Caco-2 (cell line): ENCODE measurements at regions not wholly inside any gene's neighbourhood (a gene's known extent, or its start where the extent isn't known, plus 50 kb on each side); places are given as distances from the start of the nearest gene placed in this dataset.

Experiments used
- BruUV-seq: library from RNA; stranded (reverse); fragments of 400-500 nt; replicated peaks from 2 replicates; lab custom pipeline; 2021; lab: Mats Ljungman, UMichigan
- CTCF ChIA-PET: fragments of 300-600 bp; sonication (Branson Sonifier 250); formaldehyde crosslinking; loops from one replicate; lab custom pipeline; 2022; ENCODE audit warnings: antibody characterized with exemption; lab: Charles Lee
- POLR2A ChIA-PET: fragments of 300-600 bp; sonication (Branson Sonifier 250); formaldehyde crosslinking; loops from one replicate; lab custom pipeline; 2022; ENCODE audit warnings: antibody characterized with exemption; lab: Charles Lee
- DNase-seq, 2 experiments: peaks; one replicate each; pipeline versions ENCODE4 v3.0.0 to v3.0.0-alpha.2; 2020 to 2022
- H3K27me3 ChIP-seq: replicated peaks from 2 replicates; pipeline ENCODE4 v1.6.0; 2011; ENCODE audit warnings: low read length; ENCODE audit not compliant: control insufficient read depth, insufficient read depth
- H3K36me3 ChIP-seq: 2 replicates; pipeline ENCODE4 v1.5.1; 2011; ENCODE audit warnings: low read length; ENCODE audit not compliant: control insufficient read depth, insufficient read depth
- H3K4me1 ChIP-seq: fragments of 250-450 bp; sonication (Bioruptor Pico); 2 replicates; pipeline ENCODE4 v1.5.1; 2020; ENCODE audit warnings: mild to moderate bottlenecking
- H3K4me3 ChIP-seq: 2 replicates; pipeline ENCODE4 v1.5.1; 2011; ENCODE audit warnings: low read depth, mild to moderate bottlenecking, control low read depth, low read length
- H3K9me3 ChIP-seq: fragments of 250-450 bp; sonication (Bioruptor Pico); 2 replicates; pipeline ENCODE4 v1.5.1; 2020; ENCODE audit warnings: mild to moderate bottlenecking, moderate library complexity
- H3K27ac Mint-ChIP-seq: one replicate; pipeline ENCODE4 v1.8.0; 2022; ENCODE audit warnings: mixed read lengths; ENCODE audit not compliant: unreplicated experiment
- H3K27me3 Mint-ChIP-seq: one replicate; pipeline ENCODE4 v1.8.0; 2022; ENCODE audit warnings: mixed read lengths; ENCODE audit not compliant: insufficient read depth, unreplicated experiment
- H3K36me3 Mint-ChIP-seq: one replicate; pipeline ENCODE4 v1.8.0; 2022; ENCODE audit warnings: mild to moderate bottlenecking, mixed read lengths; ENCODE audit not compliant: insufficient read depth, unreplicated experiment
- H3K4me1 Mint-ChIP-seq: one replicate; pipeline ENCODE4 v1.8.0; 2022; ENCODE audit warnings: low read depth, mixed read lengths; ENCODE audit not compliant: unreplicated experiment
- H3K4me3 Mint-ChIP-seq: one replicate; pipeline ENCODE4 v1.8.0; 2022; ENCODE audit warnings: mild to moderate bottlenecking, moderate library complexity, mixed read lengths; ENCODE audit not compliant: unreplicated experiment
- H3K9me3 Mint-ChIP-seq: one replicate; pipeline ENCODE4 v1.8.0; 2022; ENCODE audit warnings: mixed read lengths; ENCODE audit not compliant: unreplicated experiment
- CTCF ChIP-seq, 2 experiments: fragments of 200-600 bp in 1 of 2; IDR thresholded peaks; 1 replicate in 1 of 2; 2 replicates in 1 of 2; pipeline versions ENCODE4 v1.5.1 to v1.8.0; 2011 to 2022; ENCODE audit warnings: antibody characterized with exemption in 1 of 2, control low read depth in 1 of 2, inconsistent platforms in 1 of 2, low read depth in 1 of 2, low read length in 1 of 2, mild to moderate bottlenecking in 1 of 2, moderate library complexity in 1 of 2; ENCODE audit not compliant: insufficient read depth in 1 of 2, severe bottlenecking in 1 of 2, unreplicated experiment in 1 of 2
- intact Hi-C: fragments of 100-400 bp; cut with micrococcal nuclease; formaldehyde crosslinking; loops from one replicate; pipeline ENCODE4 v1.10.0; 2022; ENCODE audit not compliant: unreplicated experiment

DNA sequence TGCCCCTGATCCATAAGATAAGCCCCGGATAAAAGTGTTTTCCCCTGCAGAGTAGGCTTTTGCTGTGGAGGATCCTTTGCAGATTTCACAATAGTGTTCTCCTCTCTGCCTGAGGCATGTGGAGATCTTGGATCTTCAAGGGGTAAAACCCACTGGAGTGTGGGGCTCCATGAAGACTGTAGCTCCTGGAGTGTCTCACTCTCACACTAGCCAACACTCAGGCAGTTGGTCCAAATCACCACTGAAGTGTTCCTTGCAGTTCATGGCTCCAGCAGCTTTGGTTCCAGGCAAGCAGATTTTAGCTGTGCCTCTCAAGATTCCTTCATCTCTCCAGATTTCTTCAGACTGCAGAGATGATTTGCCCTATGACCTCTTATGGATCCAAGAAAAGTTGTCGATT lies 665.3 kb downstream of the TNS3 start:
- no peaks in the 10 kb centered on the region for H3K36me3 Mint-ChIP-seq
- intact Hi-C loops = no loop called here
- CTCF ChIA-PET = no interaction called here
- POLR2A ChIA-PET = no interaction called here
- no TSS peak for BruUV-seq
- TF ChIP-seq CTCF (IDR thresholded peaks at IDR 0.05; ENCODE audit: insufficient read depth in 1 of 2, low read depth in 1 of 2, low read length in 1 of 2, severe bottlenecking in 1 of 2, unreplicated experiment in 1 of 2) = no peak
- H3K27me3 Mint-ChIP-seq = peaks cover 2% of the 10 kb centered on the region
- H3K4me3 Mint-ChIP-seq = no peak overlapping the region
- no peaks in the 10 kb centered on the region for H3K4me1 Mint-ChIP-seq
- Histone ChIP-seq H3K4me3 (no peak overlapping the region), H3K9me3 (no peaks in the 10 kb centered on the region), H3K27me3 (no peaks in the 10 kb centered on the region), H3K4me1 (no peaks in the 10 kb centered on the region), H3K36me3 (no peaks in the 10 kb centered on the region)
- no peak for DNase-seq
- H3K27ac Mint-ChIP-seq = no peak overlapping the region
- no peaks in the 10 kb centered on the region for H3K9me3 Mint-ChIP-seq

GRCh38 chr7:46912692-46913091 lies 669.2 kb downstream of the TNS3 start:
- no peak overlapping the region for H3K4me3 ChIP-seq
- Mint-ChIP-seq H3K36me3 (no peaks in the 10 kb centered on the region), H3K9me3 (no peaks in the 10 kb centered on the region), H3K4me3 (no peak overlapping the region), H3K27me3 (peaks cover 2% of the 10 kb centered on the region), H3K4me1 (no peaks in the 10 kb centered on the region), H3K27ac (no peak overlapping the region)
- DNase-seq = no peak
- TF ChIP-seq CTCF (IDR thresholded peaks at IDR 0.05; ENCODE audit: insufficient read depth in 1 of 2, low read depth in 1 of 2, low read length in 1 of 2, severe bottlenecking in 1 of 2, unreplicated experiment in 1 of 2) = no peak
- POLR2A ChIA-PET = no interaction called here
- intact Hi-C loops = no loop called here
- CTCF ChIA-PET = no interaction called here
- H3K36me3 ChIP-seq = no peaks in the 10 kb centered on the region
- H3K27me3 ChIP-seq = no peaks in the 10 kb centered on the region
- H3K9me3 ChIP-seq = no peaks in the 10 kb centered on the region
- H3K4me1 ChIP-seq = no peaks in the 10 kb centered on the region
- BruUV-seq = no TSS peak

DNA sequence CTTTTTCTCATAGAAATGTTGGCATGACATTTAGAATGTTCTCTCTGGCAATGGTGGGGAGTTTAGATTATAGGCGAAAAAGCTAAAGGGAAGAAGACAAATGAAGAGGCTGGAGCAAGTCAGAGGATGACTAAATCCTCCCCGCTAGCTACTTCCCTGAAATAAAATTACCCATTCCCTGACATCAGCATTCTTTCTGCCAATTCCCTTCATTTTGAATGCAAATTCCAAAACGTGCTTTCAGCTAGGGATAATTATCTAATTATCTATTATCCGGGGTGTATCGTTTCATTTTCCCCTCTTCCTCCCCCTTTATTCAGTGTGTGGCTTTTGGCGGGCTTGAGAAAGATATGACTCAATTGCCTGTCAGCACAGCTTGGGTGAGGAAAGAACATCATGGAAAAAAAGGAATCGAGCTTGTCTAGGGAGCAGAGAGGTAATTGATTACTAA lies 672.3 kb downstream of the TNS3 start:
- Mint-ChIP-seq H3K27me3 (peaks cover under 1% of the 10 kb centered on the region), H3K36me3 (no peaks in the 10 kb centered on the region), H3K27ac (no peak overlapping the region), H3K4me3 (no peak overlapping the region), H3K4me1 (no peaks in the 10 kb centered on the region), H3K9me3 (no peaks in the 10 kb centered on the region)
- BruUV-seq = no TSS peak
- ChIA-PET CTCF (no interaction called here), POLR2A (no interaction called here)
- intact Hi-C loops = no loop called here
- no peaks in the 10 kb centered on the region for H3K9me3 ChIP-seq
- TF ChIP-seq CTCF (IDR thresholded peaks at IDR 0.05; ENCODE audit: insufficient read depth in 1 of 2, low read depth in 1 of 2, low read length in 1 of 2, severe bottlenecking in 1 of 2, unreplicated experiment in 1 of 2) = no peak
- no peaks in the 10 kb centered on the region for H3K36me3 ChIP-seq
- H3K4me3 ChIP-seq = no peak overlapping the region
- H3K27me3 ChIP-seq = no peaks in the 10 kb centered on the region
- no peak for DNase-seq
- no peaks in the 10 kb centered on the region for H3K4me1 ChIP-seq
